ENCODE measurements at regions not wholly inside any gene's neighbourhood (a gene's known extent, or its start where the extent isn't known, plus 50 kb on each side); places are given as distances from the start of the nearest gene placed in this dataset.
"Not testable (repeated sequence)": the region's sequence is repeated elsewhere in the genome, so short reads cannot be mapped to it uniquely, and the experiment has no call there.

GRCh38 chr1:68916221-68916902 is 419.5 kb upstream of the DEPDC1 start:
- DNase-seq (ENCODE audit: missing footprints) (no peak), ATAC-seq (no peak)
- intact Hi-C loops (cut with DNase I), result no loop called here

DNA sequence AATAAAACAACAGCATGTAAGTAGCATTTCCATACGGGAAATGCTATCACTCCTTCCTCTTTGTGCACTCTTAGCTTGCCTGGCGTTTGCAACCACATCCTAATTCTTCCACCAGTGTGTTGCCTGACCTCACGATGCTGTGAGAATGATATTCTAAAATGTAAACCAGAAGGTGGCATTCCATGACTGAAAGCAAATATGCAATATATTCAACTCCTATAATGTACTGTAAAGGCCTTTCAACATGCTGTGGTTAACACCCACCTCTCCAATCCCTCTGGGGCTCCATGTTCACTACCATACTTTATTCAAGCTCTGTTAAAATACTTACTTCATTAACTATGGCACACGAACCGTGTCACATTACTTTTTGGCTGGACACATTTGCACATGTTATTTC is 420.6 kb upstream of the DEPDC1 start:
- DNase-seq (ENCODE audit: missing footprints) (no peak), ATAC-seq (no peak)
- intact Hi-C loops (cut with DNase I), result no loop called here

- ATAC-seq (no peak), DNase-seq (ENCODE audit: missing footprints) (no peak)
- intact Hi-C loops (cut with DNase I), result no loop called here
Measured at GRCh38 chr1:68918563-68918962, 421.7 kb upstream of the DEPDC1 start.

GRCh38 chr1:68919075-68919474 is 422.2 kb upstream of the DEPDC1 start:
- intact Hi-C loops (cut with DNase I), result no loop called here
- DNase-seq (ENCODE audit: missing footprints) (no peak), ATAC-seq (no peak)

DNA sequence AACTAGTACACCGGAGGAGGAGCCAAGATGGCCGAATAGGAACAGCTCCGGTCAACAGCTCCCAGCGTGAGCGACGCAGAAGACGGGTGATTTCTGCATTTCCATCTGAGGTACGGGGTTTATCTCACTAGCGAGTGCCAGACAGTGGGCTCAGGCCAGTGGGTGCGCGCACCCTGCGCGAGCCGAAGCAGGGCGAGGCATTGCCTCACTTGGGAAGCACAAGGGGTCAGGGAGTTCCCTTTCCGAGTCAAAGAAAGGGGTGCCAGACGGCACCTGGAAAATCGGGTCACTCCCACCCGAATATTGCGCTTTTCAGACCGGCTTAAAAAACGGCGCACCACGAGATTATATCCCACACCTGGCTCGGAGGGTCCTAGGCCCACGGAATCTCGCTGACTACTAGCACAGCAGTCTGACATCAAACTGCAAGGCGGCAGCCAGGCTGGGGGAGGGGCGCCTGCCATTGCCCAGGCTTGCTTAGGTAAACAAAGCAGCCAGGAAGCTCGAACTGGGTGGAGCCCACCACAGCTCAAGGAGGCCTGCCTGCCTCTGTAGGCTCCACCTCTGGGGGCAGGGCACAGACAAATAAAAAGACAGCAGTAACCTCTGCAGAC is 426.7 kb upstream of the DEPDC1 start:
- intact Hi-C loops (cut with DNase I); ATAC-seq: not testable (repeated sequence)

GRCh38 chr1:68930101-68930500 is 433.2 kb upstream of the DEPDC1 start:
- DNase-seq (ENCODE audit: missing footprints) (no peak), ATAC-seq (no peak)
- intact Hi-C loops (cut with DNase I), result no loop called here

More for the DNA sequence above, 426.7 kb upstream of the DEPDC1 start:
- not testable (repeated sequence) for DNase-seq (ENCODE audit: missing footprints)

GRCh38 chr1:68936530-68936929 is 439.6 kb upstream of the DEPDC1 start:
- DNase-seq (ENCODE audit: missing footprints) (no peak), ATAC-seq (no peak)
- intact Hi-C loops (cut with DNase I), result no loop called here

DNA sequence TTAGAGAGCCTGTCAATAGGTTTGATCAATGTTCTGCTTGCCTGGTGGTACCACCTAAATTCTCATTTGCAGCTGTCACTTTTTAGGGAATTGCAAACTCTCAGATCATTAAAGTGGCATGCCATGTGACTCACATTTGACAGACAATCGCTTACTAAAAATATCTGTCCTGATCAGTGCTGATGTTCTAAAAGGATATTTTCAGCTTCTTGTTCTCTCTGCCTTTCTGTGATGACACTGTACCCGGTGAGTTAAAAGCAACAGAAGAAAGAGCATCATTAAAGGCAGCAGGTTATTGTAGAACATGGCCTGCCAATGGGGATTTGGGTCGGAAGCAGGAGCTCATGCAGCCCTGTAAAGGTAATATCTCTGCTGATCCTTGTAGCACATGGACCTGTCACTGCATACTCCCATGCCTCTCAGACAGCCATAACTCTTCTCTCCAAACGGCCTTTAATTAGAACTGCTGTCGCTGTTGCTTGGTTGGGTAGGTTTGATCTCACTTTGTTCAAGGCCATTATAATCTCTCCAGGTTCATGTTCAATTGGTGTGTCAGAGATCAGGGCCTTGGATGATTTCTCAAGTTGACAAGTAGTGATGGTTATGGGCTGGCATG is 441.3 kb upstream of the DEPDC1 start:
- intact Hi-C loops (cut with DNase I), result no loop called here
- DNase-seq (ENCODE audit: missing footprints) (no peak), ATAC-seq (no peak)

DNA sequence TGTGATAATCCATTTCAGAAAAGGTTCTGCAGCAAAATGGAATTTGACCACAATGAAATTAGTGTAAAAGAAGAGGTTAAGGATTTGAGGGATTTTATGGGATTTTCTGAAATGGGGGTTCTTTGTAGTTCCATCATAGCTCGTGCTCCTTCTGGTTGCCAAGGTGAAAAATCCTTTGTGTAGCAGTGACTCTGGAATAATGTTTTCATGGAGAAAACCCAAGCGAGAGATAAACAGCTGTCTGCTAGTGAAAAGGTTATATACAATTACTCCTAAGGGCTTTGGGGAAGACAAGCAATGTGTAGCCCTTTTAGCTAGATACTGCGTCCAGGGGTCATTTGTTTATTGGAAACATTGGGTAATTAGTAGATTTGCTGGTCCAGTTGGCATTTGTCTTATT is 453.2 kb upstream of the DEPDC1 start:
- intact Hi-C loops (cut with DNase I), result no loop called here
- ATAC-seq (no peak), DNase-seq (ENCODE audit: missing footprints) (no peak)

- intact Hi-C loops (cut with DNase I), result no loop called here
- no peak for DNase-seq (ENCODE audit: missing footprints)
- ATAC-seq, result no peak
Measured at GRCh38 chr1:68953311-68953710, 456.4 kb upstream of the DEPDC1 start.

DNA sequence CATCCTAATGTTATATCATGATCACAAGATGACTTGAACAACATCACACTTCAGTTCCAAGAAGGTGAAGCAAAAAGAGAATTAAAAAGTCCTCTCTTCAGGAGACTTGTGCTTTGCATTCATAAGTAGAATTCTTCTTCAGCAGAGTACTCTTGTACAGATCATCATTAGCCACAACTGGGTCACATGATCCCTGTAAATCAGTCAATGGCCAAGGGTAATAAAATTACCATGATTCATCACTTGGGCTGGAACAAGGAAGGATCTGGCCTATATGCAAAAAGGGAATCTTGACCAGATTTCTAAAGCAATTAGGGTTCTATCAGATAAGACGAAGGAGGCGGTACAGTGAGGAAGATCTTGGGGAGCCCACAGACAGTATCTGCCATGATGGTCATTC is 458.0 kb upstream of the DEPDC1 start:
- ATAC-seq (no peak), DNase-seq (ENCODE audit: missing footprints) (no peak)
- intact Hi-C loops (cut with DNase I), result no loop called here

- DNase-seq (ENCODE audit: missing footprints) (no peak), ATAC-seq (no peak)
- intact Hi-C loops (cut with DNase I), result no loop called here
Measured at GRCh38 chr1:68955424-68955823, 458.5 kb upstream of the DEPDC1 start.

- ATAC-seq, result no peak
- DNase-seq (ENCODE audit: missing footprints), result no peak
- intact Hi-C loops (cut with DNase I), result no loop called here
Measured at GRCh38 chr1:68958958-68959357, 462.1 kb upstream of the DEPDC1 start.

GRCh38 chr1:68959461-68960030 is 462.7 kb upstream of the DEPDC1 start:
- DNase-seq (ENCODE audit: missing footprints), result no peak
- intact Hi-C loops (cut with DNase I), result no loop called here
- ATAC-seq, result no peak

DNA sequence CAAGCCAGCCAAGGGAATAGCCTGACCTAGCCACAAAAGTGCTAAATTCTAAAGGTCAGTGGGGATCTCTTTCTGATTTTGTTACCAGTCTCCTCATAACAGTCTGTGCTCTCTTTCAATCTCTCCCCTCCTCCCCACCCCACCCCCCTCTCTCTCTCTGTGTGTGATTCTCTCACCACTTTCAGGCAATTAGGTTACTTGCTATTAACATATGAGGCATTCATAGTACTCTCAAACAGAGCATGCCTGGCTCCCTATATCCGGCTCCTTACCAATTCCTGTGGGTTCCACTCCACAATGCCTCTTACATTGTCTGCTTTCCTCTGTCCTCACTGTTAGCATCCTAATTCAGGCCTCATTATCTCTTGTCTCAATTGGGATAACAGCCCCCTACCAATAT is 464.3 kb upstream of the DEPDC1 start:
- intact Hi-C loops (cut with DNase I), result no loop called here
- DNase-seq (ENCODE audit: missing footprints) (no peak), ATAC-seq (no peak)

DNA sequence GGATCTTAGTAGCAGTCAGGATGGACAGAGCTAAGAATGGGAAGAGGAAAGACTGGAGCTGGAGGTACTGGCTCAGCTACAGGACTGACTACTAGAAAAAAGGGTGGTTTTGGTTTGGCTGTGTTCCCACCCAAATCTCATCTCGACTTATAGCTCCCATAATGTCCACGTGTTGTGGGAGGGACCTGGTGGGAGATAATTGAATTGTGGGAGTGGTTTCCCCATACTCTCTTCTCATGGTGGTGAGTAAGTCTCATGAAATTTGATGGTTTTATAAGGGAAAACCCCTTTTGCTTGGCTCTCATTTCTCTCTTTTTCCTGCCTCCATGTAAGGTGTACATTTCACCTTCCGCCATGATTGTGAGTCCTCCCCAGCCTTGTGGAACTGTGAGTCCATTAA is 466.5 kb upstream of the DEPDC1 start:
- intact Hi-C loops (cut with DNase I), result no loop called here
- ATAC-seq (no peak), DNase-seq (ENCODE audit: missing footprints) (no peak)

- intact Hi-C loops (cut with DNase I), result no loop called here
- ATAC-seq, result no peak
- DNase-seq (ENCODE audit: missing footprints), result no peak
Measured at GRCh38 chr1:68969441-68969840, 472.6 kb upstream of the DEPDC1 start.

GRCh38 chr1:68970571-68970970 is 473.7 kb upstream of the DEPDC1 start:
- ATAC-seq, result no peak
- no peak for DNase-seq (ENCODE audit: missing footprints)
- intact Hi-C loops (cut with DNase I), result no loop called here

GRCh38 chr1:68973459-68974244 is 476.8 kb upstream of the DEPDC1 start:
- ATAC-seq (no peak), DNase-seq (ENCODE audit: missing footprints) (no peak)
- intact Hi-C loops (cut with DNase I), result no loop called here

Measured in Right ventricle myocardium inferior (tissue), 1 donor.